ENCODE measurements at regions not wholly inside any gene's neighbourhood (a gene's known extent, or its start where the extent isn't known, plus 50 kb on each side); places are given as distances from the start of the nearest gene placed in this dataset.

- no peak for TF ChIP-seq CTCF (IDR thresholded peaks at IDR 0.05)
- DNase-seq (ENCODE audit: low spot score) = no peak
- Mint-ChIP-seq H3K4me1 (ENCODE audit: low read depth) (peaks cover 5% of the 10 kb centered on the region), H3K36me3 (ENCODE audit: low read depth) (no peaks in the 10 kb centered on the region), H3K4me3 (ENCODE audit: unreplicated experiment) (no peak overlapping the region), H3K9me3 (ENCODE audit: low read depth) (peaks cover 5% of the 10 kb centered on the region), H3K27me3 (ENCODE audit: low read depth) (peaks cover 2% of the 10 kb centered on the region), H3K27ac (ENCODE audit: unreplicated experiment) (no peak overlapping the region)
Observed at GRCh38 chr7:117951285-117951684, 78.0 kb upstream of the CTTNBP2 start.

GRCh38 chr7:117951691-117952280 is 78.5 kb upstream of the CTTNBP2 start:
- no peak for DNase-seq (ENCODE audit: low spot score)
- Mint-ChIP-seq H3K27ac (ENCODE audit: unreplicated experiment) (no peak overlapping the region), H3K4me3 (ENCODE audit: unreplicated experiment) (no peak overlapping the region), H3K36me3 (ENCODE audit: low read depth) (no peaks in the 10 kb centered on the region), H3K27me3 (ENCODE audit: low read depth) (peaks cover 2% of the 10 kb centered on the region), H3K9me3 (ENCODE audit: low read depth) (peaks cover 5% of the 10 kb centered on the region), H3K4me1 (ENCODE audit: low read depth) (peaks cover under 1% of the 10 kb centered on the region)
- no peak for TF ChIP-seq CTCF (IDR thresholded peaks at IDR 0.05)

GRCh38 chr7:117955046-117955445 is 81.8 kb upstream of the CTTNBP2 start:
- no peak overlapping the region for H3K27ac Mint-ChIP-seq (ENCODE audit: unreplicated experiment)
- peaks cover 5% of the 10 kb centered on the region for H3K9me3 Mint-ChIP-seq (ENCODE audit: low read depth)
- H3K4me3 Mint-ChIP-seq (ENCODE audit: unreplicated experiment) = no peak overlapping the region
- H3K36me3 Mint-ChIP-seq (ENCODE audit: low read depth) = no peaks in the 10 kb centered on the region
- no peaks in the 10 kb centered on the region for H3K4me1 Mint-ChIP-seq (ENCODE audit: low read depth)
- peaks cover 2% of the 10 kb centered on the region for H3K27me3 Mint-ChIP-seq (ENCODE audit: low read depth)
- no peak for TF ChIP-seq CTCF (IDR thresholded peaks at IDR 0.05)
- no peak for DNase-seq (ENCODE audit: low spot score)

- H3K4me3 Mint-ChIP-seq (ENCODE audit: unreplicated experiment) = no peak overlapping the region
- H3K36me3 Mint-ChIP-seq (ENCODE audit: low read depth) = no peaks in the 10 kb centered on the region
- H3K27me3 Mint-ChIP-seq (ENCODE audit: low read depth) = peaks cover 9% of the 10 kb centered on the region
- no peaks in the 10 kb centered on the region for H3K9me3 Mint-ChIP-seq (ENCODE audit: low read depth)
- no peak overlapping the region for H3K27ac Mint-ChIP-seq (ENCODE audit: unreplicated experiment)
- DNase-seq (ENCODE audit: low spot score) = no peak
- TF ChIP-seq CTCF (IDR thresholded peaks at IDR 0.05) = no peak
- peaks cover 8% of the 10 kb centered on the region for H3K4me1 Mint-ChIP-seq (ENCODE audit: low read depth)
Observed at GRCh38 chr7:117960351-117960750, 87.1 kb upstream of the CTTNBP2 start.

GRCh38 chr7:117961235-117961634 is 88.0 kb upstream of the CTTNBP2 start:
- H3K36me3 Mint-ChIP-seq (ENCODE audit: low read depth) = no peaks in the 10 kb centered on the region
- no peaks in the 10 kb centered on the region for H3K9me3 Mint-ChIP-seq (ENCODE audit: low read depth)
- peaks cover 10% of the 10 kb centered on the region for H3K27me3 Mint-ChIP-seq (ENCODE audit: low read depth)
- no peak for DNase-seq (ENCODE audit: low spot score)
- H3K27ac Mint-ChIP-seq (ENCODE audit: unreplicated experiment) = no peak overlapping the region
- H3K4me3 Mint-ChIP-seq (ENCODE audit: unreplicated experiment) = no peak overlapping the region
- no peak for TF ChIP-seq CTCF (IDR thresholded peaks at IDR 0.05)
- H3K4me1 Mint-ChIP-seq (ENCODE audit: low read depth) = peaks cover 8% of the 10 kb centered on the region

Data from chondrocyte (in vitro differentiated cells).